NCI-H128 (cell line): ENCODE measurements at regions not wholly inside any gene's neighbourhood (a gene's known extent, or its start where the extent isn't known, plus 50 kb on each side); places are given as distances from the start of the nearest gene placed in this dataset.

Source experiments
- DNase-seq: peaks from one replicate; lab custom pipeline; 2025; ENCODE audit not compliant: unreplicated experiment; lab: John Stamatoyannopoulos, UW

- no peak for DNase-seq
These were observed 239.9 kb downstream of the ZNF516 start for GRCh38 chr18:76255070-76255683.

DNA sequence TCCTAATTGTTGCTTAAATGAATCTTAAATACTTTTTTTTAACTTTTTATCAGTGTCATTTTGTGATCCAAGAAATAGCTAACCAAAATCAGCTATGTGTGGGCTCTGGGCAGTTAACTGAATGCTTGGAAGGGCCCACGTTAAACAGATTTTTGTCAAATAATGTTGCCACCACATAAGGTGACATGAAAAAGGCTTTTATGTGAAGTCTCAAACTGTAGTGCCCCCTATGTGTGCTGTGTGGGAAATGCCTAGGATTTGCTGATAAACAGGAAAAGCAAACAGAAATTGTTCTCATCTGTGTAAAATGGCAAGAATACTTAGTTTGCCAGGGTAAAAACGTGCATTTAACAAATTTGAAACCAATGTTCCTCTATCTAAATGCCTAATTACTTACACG lies 242.2 kb downstream of the ZNF516 start:
- DNase-seq: no peak

DNA sequence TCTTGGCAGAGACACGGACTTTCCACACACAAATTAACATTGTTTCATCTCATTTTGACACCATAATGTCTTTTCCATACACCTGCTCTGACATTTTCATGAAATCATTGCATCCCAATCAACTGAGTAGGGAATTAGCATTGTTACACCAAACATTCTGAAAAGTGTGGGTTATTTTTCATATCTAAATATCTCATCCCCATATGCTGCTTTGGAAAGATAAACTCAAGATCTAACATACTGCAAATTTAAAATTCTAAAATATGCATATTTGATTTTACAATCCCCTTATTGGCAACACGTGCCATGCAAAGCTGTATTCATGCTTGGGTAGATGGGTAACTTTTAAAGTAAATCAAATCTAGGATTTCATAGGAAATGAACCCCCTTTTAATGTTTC lies 242.9 kb downstream of the ZNF516 start:
- DNase-seq: no peak

GRCh38 chr18:76251691-76252090 lies 243.4 kb downstream of the ZNF516 start:
- no peak for DNase-seq

DNA sequence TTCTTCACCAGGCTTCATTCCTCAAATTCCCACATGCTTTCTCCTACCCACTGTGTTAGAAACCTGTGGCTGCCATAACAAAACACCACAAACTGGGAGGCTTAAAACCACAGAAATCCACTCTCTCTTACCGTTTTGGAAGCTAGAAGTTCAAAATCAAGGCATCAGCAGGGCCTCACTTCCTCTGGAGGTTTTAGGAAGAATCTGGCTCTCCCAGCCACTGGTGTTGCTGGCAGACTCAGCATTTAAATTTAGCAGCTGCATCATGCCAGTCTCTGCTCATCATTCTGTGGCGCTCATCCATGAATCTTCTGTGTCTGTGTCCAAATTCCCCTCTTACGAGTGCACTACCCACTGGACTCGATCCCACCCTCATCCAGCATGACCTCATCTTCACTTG lies 248.5 kb downstream of the ZNF516 start:
- DNase-seq: no peak

- DNase-seq: no peak
These were observed 260.4 kb downstream of the ZNF516 start for GRCh38 chr18:76234676-76235060.

- DNase-seq: no peak
These were observed 261.0 kb downstream of the ZNF516 start for GRCh38 chr18:76233876-76234675.

- DNase-seq: no peak
These were observed 261.6 kb downstream of the ZNF516 start for GRCh38 chr18:76233406-76233805.

DNA sequence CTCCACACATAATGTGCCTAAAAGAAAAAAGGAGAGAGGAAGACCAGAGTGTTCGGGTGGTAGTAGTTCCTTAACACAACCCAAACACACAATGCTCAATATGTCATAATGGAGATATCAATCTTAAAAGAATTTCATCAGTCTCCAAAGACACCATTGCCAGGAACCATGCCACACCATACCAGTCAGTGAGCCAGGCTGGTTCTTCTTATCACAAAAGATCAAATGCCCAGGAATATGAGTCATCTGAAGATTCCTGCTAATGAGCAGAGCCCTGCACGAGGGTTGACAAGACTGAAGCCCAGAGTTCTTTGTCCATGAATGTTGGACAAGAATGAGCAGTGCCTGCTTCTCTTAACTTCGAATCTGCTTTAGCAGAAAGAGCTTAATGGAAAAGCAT lies 262.3 kb downstream of the ZNF516 start:
- DNase-seq: no peak

DNA sequence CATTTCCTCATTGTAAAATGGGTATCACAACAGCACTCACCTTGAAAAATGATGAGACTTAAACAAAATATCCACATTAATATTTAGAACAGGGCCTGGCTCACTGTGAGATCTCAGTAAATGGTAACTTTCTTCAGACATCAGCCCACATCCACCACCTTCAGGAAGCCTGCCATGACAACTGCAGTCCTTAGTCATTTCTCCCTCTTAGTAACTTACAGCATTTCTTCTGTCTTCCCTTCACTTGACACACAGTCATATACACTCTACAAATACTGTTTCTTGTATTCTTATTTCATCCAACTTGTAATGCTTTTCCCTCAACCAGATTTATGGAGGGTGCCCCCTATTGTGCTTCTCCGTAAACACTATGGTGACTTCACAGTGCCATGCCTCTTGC lies 263.0 kb downstream of the ZNF516 start:
- no peak for DNase-seq

GRCh38 chr18:76231402-76231801 lies 263.6 kb downstream of the ZNF516 start:
- no peak for DNase-seq

DNA sequence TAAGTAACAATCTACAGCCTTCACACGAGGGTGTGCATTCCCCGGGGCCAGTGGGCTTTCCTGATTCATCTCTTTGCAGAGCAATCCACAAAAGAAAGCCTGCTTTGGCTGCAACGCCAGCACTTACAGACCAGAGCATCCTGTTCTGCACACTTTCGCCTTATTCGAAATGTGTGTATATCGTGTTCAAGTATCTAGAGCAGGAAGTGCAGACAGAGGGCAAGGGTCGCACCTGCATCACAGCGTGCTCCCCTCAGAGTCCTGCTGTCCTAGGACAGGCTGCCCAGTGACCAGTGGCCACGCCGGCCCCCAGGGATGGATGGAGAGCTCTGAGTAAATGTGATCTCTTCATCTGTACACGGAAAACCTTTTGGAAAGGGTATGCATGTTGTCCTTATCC lies 264.3 kb downstream of the ZNF516 start:
- no peak for DNase-seq

- no peak for DNase-seq
These were observed 266.3 kb downstream of the ZNF516 start for GRCh38 chr18:76228716-76229115.

DNA sequence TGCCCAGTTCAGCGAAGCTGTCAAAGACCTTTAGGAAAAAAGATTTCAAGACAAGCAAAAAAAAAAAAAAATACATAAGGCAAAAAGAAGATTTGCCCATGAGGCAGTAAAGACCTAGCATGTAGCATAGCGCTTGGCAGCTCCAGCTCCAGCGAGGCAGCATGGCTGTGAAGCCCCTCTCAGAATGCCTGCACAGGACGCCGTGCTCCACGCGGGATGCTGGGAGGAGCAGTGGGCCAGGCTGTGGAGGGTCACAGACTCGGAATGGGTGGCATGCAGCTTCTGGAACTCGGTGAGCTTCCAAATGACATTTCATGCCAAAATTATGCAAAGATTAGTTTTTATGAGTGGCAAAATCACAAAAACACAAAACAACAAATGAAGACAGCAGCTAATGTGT lies 267.3 kb downstream of the ZNF516 start:
- DNase-seq: no peak

DNA sequence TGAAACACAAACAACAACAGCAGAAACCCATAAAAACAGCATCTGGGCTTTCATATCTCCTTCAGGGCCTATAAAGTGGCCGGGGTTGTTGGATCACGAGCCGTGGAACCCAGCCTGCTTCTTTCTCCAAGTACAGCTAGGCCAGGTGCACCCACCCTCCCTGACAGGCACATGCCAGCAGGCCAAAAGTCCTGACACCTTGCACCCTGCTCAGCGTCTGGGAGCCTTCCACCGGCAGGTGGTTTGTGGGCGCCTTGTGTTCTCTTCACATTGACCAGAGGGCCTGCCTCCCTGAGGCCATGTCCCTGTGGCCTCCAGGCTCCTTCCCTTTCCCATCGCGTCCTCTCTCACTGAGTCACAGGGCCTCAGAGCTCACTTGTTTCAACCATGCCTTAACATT lies 271.6 kb downstream of the ZNF516 start:
- DNase-seq: no peak

DNA sequence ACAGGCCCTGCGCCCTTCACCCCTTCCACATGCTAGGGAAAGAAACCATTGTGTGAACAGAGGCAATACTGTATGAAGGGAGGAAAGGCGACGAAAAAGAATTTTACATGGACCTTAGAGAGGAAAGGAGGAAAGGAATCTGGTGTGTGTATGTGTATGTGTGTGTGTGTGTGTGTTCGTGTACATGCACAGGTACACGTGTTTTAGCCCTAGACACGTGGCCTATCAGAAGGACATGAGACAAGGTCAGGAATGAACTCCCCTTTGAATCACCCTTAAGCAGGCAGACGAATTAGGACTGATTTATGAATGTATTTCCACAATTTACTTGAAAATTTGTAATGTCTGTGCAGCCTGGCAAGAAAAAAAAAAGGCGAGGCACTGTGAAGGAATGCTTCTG lies 276.0 kb downstream of the ZNF516 start:
- no peak for DNase-seq

DNA sequence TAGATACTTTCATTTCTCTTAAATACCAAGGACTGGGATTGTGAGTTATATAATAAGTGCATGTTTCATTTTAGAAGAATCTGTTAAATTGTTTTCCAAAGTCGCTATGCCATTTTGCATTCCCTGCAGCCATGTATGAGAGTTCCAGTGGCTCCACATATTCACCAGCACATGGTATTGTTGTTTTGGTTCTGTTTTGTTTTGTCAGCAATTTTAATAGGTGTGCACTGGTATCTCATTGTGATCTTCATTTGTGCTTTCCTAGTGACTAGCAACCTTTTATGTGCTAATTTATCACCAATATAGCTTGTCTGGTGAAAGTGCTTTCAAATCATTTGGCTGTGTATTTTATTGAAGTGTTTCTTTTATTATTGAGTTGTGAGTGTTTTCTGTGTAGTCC lies 278.9 kb downstream of the ZNF516 start:
- no peak for DNase-seq

GRCh38 chr18:76213991-76214390 lies 281.1 kb downstream of the ZNF516 start:
- DNase-seq: no peak

DNA sequence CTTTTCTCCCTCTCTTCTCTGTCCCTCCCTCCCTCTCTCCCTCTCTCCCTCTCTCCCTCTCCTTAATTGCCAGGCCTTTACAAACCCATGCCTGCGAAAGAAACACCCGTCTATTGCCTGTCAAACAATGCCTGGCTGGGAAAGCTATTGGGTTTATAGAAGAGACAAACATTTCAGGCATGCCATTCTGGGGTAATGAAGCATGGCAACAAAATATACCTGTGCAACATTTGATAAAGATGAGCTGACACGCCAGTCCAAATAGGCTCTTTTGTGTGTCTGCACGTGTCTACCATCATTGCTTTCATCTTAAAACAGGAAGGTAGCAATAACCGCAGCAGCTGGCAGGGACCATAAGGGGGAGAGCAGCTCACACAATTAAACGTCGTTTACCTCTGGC lies 282.1 kb downstream of the ZNF516 start:
- peak; percentile 87 for DNase-seq

GRCh38 chr18:76209597-76209996 lies 285.4 kb downstream of the ZNF516 start:
- no peak for DNase-seq

DNA sequence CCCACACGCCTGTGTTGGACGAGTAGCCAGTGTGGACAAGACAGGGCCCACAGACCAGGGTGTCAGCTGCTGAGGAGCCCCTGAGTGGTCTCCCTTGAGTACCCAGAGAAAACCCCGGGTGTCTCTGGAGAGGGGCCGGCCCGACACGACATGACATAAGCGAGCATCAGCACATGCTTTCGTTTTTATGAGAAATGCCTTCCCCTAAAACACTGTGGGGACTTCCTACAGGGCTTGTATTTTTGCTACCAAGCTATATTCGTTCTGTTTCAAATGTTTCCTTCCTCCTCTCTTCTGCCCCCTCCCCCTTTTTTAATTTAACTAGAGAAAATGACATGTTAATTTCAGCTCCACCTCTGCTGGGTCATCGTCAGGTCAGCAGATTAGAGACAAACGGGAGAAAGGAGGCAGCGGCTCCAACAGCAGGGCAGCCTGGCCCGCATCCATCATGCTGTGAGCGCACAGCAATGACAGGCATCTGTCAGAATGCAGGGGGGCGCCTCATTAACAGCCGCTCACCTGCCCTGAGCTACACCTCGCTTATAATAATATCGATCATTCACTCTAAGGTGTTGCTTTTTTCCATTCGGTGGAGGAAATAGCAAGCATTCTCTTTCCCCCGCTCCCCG lies 286.2 kb downstream of the ZNF516 start:
- DNase-seq: no peak

DNA sequence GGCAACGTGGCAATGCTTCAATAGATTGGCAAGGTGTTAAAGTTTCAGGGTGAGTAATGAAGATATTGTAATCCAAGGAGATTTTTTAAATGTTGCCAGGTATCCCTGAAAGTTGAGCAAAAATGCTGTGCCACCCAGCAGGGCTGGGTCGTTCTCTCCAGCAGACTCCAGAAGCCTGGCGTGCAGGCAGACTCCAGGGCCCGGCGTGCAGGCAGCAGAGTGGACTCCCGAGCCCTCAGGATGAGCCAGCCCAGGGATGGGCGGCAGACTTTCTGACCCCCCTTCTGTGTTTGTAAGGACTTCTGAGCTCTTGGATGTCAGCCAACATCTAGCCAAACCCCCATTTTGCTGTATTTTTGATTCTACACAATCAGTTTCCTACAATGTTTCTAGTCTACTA lies 289.1 kb downstream of the ZNF516 start:
- no peak for DNase-seq
